Vagina (tissue), 2 donors: ENCODE measurements at regions not wholly inside any gene's neighbourhood (a gene's known extent, or its start where the extent isn't known, plus 50 kb on each side); places are given as distances from the start of the nearest gene placed in this dataset.

Experiments used
- DNase-seq, 2 donors: peaks; one replicate each; pipeline ENCODE4 v3.0.0-alpha.2; 2017; ENCODE audit errors: extremely low spot score in 2 of 2
- H3K27ac ChIP-seq: fragments of 200-600 bp; sonication (generic); one replicate; pipeline ENCODE4 v1.5.1; 2019
- H3K27me3 ChIP-seq: fragments of 200-600 bp; sonication (generic); one replicate; pipeline ENCODE4 v1.5.1; 2019
- H3K36me3 ChIP-seq, 2 donors: fragments of 200-600 bp; sonication (generic); one replicate each; pipeline ENCODE4 v1.5.1; 2017 to 2019
- H3K4me1 ChIP-seq: fragments of 200-600 bp; sonication (generic); one replicate; pipeline ENCODE4 v1.5.1; 2019
- H3K4me3 ChIP-seq, 2 donors: fragments of 200-600 bp; sonication (generic); 1 replicate in 1 of 2; 2 replicates in 1 of 2; pipeline ENCODE4 v1.5.1; 2016 to 2019
- H3K9me3 ChIP-seq: fragments of 200-600 bp; sonication (generic); one replicate; pipeline ENCODE4 v1.5.1; 2019
- CTCF ChIP-seq, 3 experiments: fragments of 450-650 bp in 2 of 3; fragments of 200-600 bp in 1 of 3; sonication (generic) in 1 of 3; IDR thresholded peaks; one replicate each; pipeline ENCODE4 v1.5.1; 2017 to 2019; ENCODE audit warnings: antibody characterized with exemption in 3 of 3, mild to moderate bottlenecking in 2 of 3, moderate library complexity in 2 of 3
- POLR2A ChIP-seq, 2 donors: fragments of 450-650 bp; IDR thresholded peaks; one replicate each; pipeline ENCODE4 v1.6.1; 2017; ENCODE audit warnings: antibody characterized with exemption in 2 of 2, mild to moderate bottlenecking in 2 of 2, moderate library complexity in 2 of 2
- POLR2AphosphoS5 ChIP-seq, 2 donors: sonication (generic); formaldehyde crosslinking; IDR thresholded peaks; one replicate each; pipeline ENCODE4 v1.9.0; 2017; ENCODE audit warnings: antibody characterized with exemption in 2 of 2, mild to moderate bottlenecking in 2 of 2, low read depth in 1 of 2; ENCODE audit not compliant: insufficient read depth in 1 of 2
- intact Hi-C: fragments of 100-400 bp; cut with DNase I; formaldehyde crosslinking; loops from one replicate; pipeline ENCODE4 v1.15.1; 2023

- H3K27ac ChIP-seq = no peak overlapping the region
- intact Hi-C loops = no loop called here
- no peaks in the 10 kb centered on the region for H3K27me3 ChIP-seq
- DNase-seq = no peak
- no peaks in the 10 kb centered on the region for H3K9me3 ChIP-seq
- TF ChIP-seq CTCF (IDR thresholded peaks at IDR 0.05) = no peak
- H3K36me3 ChIP-seq = no peaks in the 10 kb centered on the region
- H3K4me3 ChIP-seq = no peak overlapping the region
- no peaks in the 10 kb centered on the region for H3K4me1 ChIP-seq
Observed at GRCh38 chr7:22055226-22055625, 109.5 kb upstream of the CDCA7L start.

GRCh38 chr7:22052674-22053365 is 107.1 kb upstream of the CDCA7L start:
- intact Hi-C loops = no loop called here
- Histone ChIP-seq H3K9me3 (no peaks in the 10 kb centered on the region), H3K4me3 (no peak overlapping the region), H3K27ac (no peak overlapping the region), H3K27me3 (no peaks in the 10 kb centered on the region), H3K4me1 (no peaks in the 10 kb centered on the region), H3K36me3 (no peaks in the 10 kb centered on the region)
- no peak for DNase-seq
- TF ChIP-seq POLR2AphosphoS5 (IDR thresholded peaks at IDR 0.05; ENCODE audit: insufficient read depth in 1 of 2, low read depth in 1 of 2) (no peak), CTCF (IDR thresholded peaks at IDR 0.05) (no peak), POLR2A (IDR thresholded peaks at IDR 0.05) (no peak)

- DNase-seq = no peak
- H3K27ac ChIP-seq = no peak overlapping the region
- H3K27me3 ChIP-seq = no peaks in the 10 kb centered on the region
- no peaks in the 10 kb centered on the region for H3K9me3 ChIP-seq
- H3K4me1 ChIP-seq = no peaks in the 10 kb centered on the region
- TF ChIP-seq POLR2A (IDR thresholded peaks at IDR 0.05) (no peak), POLR2AphosphoS5 (IDR thresholded peaks at IDR 0.05; ENCODE audit: insufficient read depth in 1 of 2, low read depth in 1 of 2) (no peak), CTCF (IDR thresholded peaks at IDR 0.05) (no peak)
- intact Hi-C loops = no loop called here
- no peak overlapping the region for H3K4me3 ChIP-seq
- no peaks in the 10 kb centered on the region for H3K36me3 ChIP-seq
Observed at GRCh38 chr7:22051886-22052673, 106.4 kb upstream of the CDCA7L start.

GRCh38 chr7:22049766-22050500 is 104.2 kb upstream of the CDCA7L start:
- no peak overlapping the region for H3K4me3 ChIP-seq
- no peaks in the 10 kb centered on the region for H3K4me1 ChIP-seq
- DNase-seq = no peak
- H3K27me3 ChIP-seq = no peaks in the 10 kb centered on the region
- no peaks in the 10 kb centered on the region for H3K36me3 ChIP-seq
- TF ChIP-seq POLR2AphosphoS5 (IDR thresholded peaks at IDR 0.05; ENCODE audit: insufficient read depth in 1 of 2, low read depth in 1 of 2) = no peak
- no peak for TF ChIP-seq POLR2A (IDR thresholded peaks at IDR 0.05)
- TF ChIP-seq CTCF (IDR thresholded peaks at IDR 0.05) = no peak
- intact Hi-C loops = no loop called here
- H3K9me3 ChIP-seq = no peaks in the 10 kb centered on the region
- no peak overlapping the region for H3K27ac ChIP-seq
